HepG2 (cell line): ENCODE measurements at regions not wholly inside any gene's neighbourhood (a gene's known extent, or its start where the extent isn't known, plus 50 kb on each side); places are given as distances from the start of the nearest gene placed in this dataset.

ENCODE experiments used
- AGO1 ChIP-seq: fragments of 200-400 bp; formaldehyde crosslinking; IDR thresholded peaks from 2 replicates; pipeline ENCODE4 v1.6.1; 2017; ENCODE audit warnings: mild to moderate bottlenecking, low read depth, low read length, moderate library complexity; ENCODE audit not compliant: poor library complexity, severe bottlenecking
- ATAD3A ChIP-seq: sonication (generic); formaldehyde crosslinking; IDR thresholded peaks from 2 replicates; pipeline ENCODE4 v1.4.0; 2020; ENCODE audit warnings: missing genetic modification reagents
- CBX2 ChIP-seq, 2 experiments: fragments of 200-600 bp in 1 of 2; sonication (generic); formaldehyde crosslinking in 1 of 2; IDR thresholded peaks; 2 replicates each; pipeline versions ENCODE4 v1.7.0 to v1.8.1; 2018 to 2022; ENCODE audit warnings: low read depth in 2 of 2, low read length in 1 of 2, mild to moderate bottlenecking in 1 of 2, missing genetic modification reagents in 1 of 2
- CREBL2 ChIP-seq: sonication (generic); formaldehyde crosslinking; IDR thresholded peaks from 2 replicates; pipeline ENCODE4 v1.8.1; 2023; ENCODE audit warnings: missing genetic modification reagents, mild to moderate bottlenecking, borderline replicate concordance
- CSRNP1 ChIP-seq: sonication (generic); formaldehyde crosslinking; IDR thresholded peaks from 2 replicates; pipeline ENCODE4 v1.8.1; 2023; ENCODE audit warnings: mild to moderate bottlenecking, missing genetic modification reagents
- FOSL1 ChIP-seq: sonication (generic); formaldehyde crosslinking; IDR thresholded peaks from 2 replicates; pipeline ENCODE4 v1.9.0; 2021; ENCODE audit warnings: missing genetic modification reagents, borderline replicate concordance
- IKZF1 ChIP-seq: fragments of 450-650 bp; IDR thresholded peaks from 2 replicates; pipeline ENCODE4 v1.7.1; 2016
- MAF1 ChIP-seq: sonication (generic); formaldehyde crosslinking; IDR thresholded peaks from 2 replicates; pipeline ENCODE4 v1.5.0; 2020; ENCODE audit warnings: missing genetic modification reagents, borderline replicate concordance
- MTERF4 ChIP-seq: sonication (generic); formaldehyde crosslinking; IDR thresholded peaks from 2 replicates; pipeline ENCODE4 v1.8.0; 2023; ENCODE audit warnings: mild to moderate bottlenecking, missing genetic modification reagents
- NFATC3 ChIP-seq: sonication (generic); formaldehyde crosslinking; IDR thresholded peaks from 2 replicates; pipeline ENCODE4 v1.5.1; 2020; ENCODE audit warnings: mild to moderate bottlenecking, missing genetic modification reagents
- PHF8 ChIP-seq: sonication (generic); formaldehyde crosslinking; IDR thresholded peaks from 2 replicates; pipeline ENCODE4 v1.5.0; 2020; ENCODE audit warnings: missing genetic modification reagents
- SETDB1 ChIP-seq: sonication (generic); formaldehyde crosslinking; IDR thresholded peaks from 2 replicates; pipeline ENCODE4 v1.5.1; 2020; ENCODE audit warnings: missing genetic modification reagents, mild to moderate bottlenecking, borderline replicate concordance
- SKIL ChIP-seq: sonication (generic); formaldehyde crosslinking; IDR thresholded peaks from 2 replicates; pipeline ENCODE4 v1.8.0; 2022; ENCODE audit warnings: missing genetic modification reagents, mild to moderate bottlenecking, moderate library complexity, borderline replicate concordance
- SMARCE1 ChIP-seq: fragments of 450-650 bp; IDR thresholded peaks from 2 replicates; pipeline ENCODE4 v1.6.1; 2017; ENCODE audit warnings: borderline replicate concordance
- SYNCRIP ChIP-seq: fragments of 200-400 bp; formaldehyde crosslinking; IDR thresholded peaks from 2 replicates; pipeline ENCODE4 v1.6.1; 2018; ENCODE audit warnings: mild to moderate bottlenecking, low read depth, low read length; ENCODE audit not compliant: insufficient read depth
- YY1 ChIP-seq: IDR thresholded peaks from 2 replicates; pipeline ENCODE4 v1.6.1; 2011; ENCODE audit warnings: low read length, low read depth, moderate library complexity, mild to moderate bottlenecking; ENCODE audit not compliant: insufficient read depth, insufficient replicate concordance
- ZBTB21 ChIP-seq: sonication (generic); formaldehyde crosslinking; IDR thresholded peaks from 2 replicates; pipeline ENCODE4 v1.4.0; 2020; ENCODE audit warnings: missing genetic modification reagents
- ZBTB42 ChIP-seq: sonication (generic); formaldehyde crosslinking; IDR thresholded peaks from 2 replicates; pipeline ENCODE4 v1.5.0; 2020; ENCODE audit warnings: mild to moderate bottlenecking, missing genetic modification reagents
- ZFX ChIP-seq: sonication (generic); formaldehyde crosslinking; IDR thresholded peaks from 2 replicates; pipeline ENCODE4 v1.4.0; 2020; ENCODE audit warnings: mild to moderate bottlenecking, low read depth, missing genetic modification reagents, moderate library complexity
- ZNF383 ChIP-seq: sonication (generic); formaldehyde crosslinking; IDR thresholded peaks from 2 replicates; pipeline ENCODE4 v1.4.0; 2020; ENCODE audit warnings: missing genetic modification reagents, mild to moderate bottlenecking, borderline replicate concordance
- ZNF552 ChIP-seq: sonication (generic); formaldehyde crosslinking; IDR thresholded peaks from 2 replicates; pipeline ENCODE4 v1.9.0; 2022; ENCODE audit warnings: missing genetic modification reagents, mild to moderate bottlenecking, borderline replicate concordance
- ZNF598 ChIP-seq: sonication (generic); formaldehyde crosslinking; IDR thresholded peaks from 2 replicates; pipeline ENCODE4 v1.5.1; 2020; ENCODE audit warnings: mild to moderate bottlenecking, missing genetic modification reagents, borderline replicate concordance
- ZNF737 ChIP-seq: sonication (generic); formaldehyde crosslinking; IDR thresholded peaks from 2 replicates; pipeline ENCODE4 v1.5.0; 2020; ENCODE audit warnings: missing genetic modification reagents, mild to moderate bottlenecking, borderline replicate concordance
- ZNF883 ChIP-seq: sonication (generic); formaldehyde crosslinking; IDR thresholded peaks from 2 replicates; pipeline ENCODE4 v1.5.1; 2020; ENCODE audit warnings: mild to moderate bottlenecking, missing genetic modification reagents; ENCODE audit errors: not compliant biosample characterization

- peak; percentile 93 for TF ChIP-seq CSRNP1
- no peak for TF ChIP-seq ZNF383 (CRISPR knock-in tag)
- TF ChIP-seq SMARCE1, result 0 out of 2 replicates have a peak, but pooled peaks have one; percentile 3
- TF ChIP-seq NFATC3 (CRISPR knock-in tag), result no peak
- TF ChIP-seq CBX2 (IDR thresholded peaks at IDR 0.05; ENCODE audit: low read depth, low read length), result no peak; the same call in 1 of the 2 replicates
- TF ChIP-seq CBX2 (CRISPR knock-in tag; IDR thresholded peaks at IDR 0.05; ENCODE audit: low read depth), result no peak
- TF ChIP-seq PHF8 (CRISPR knock-in tag), result peak; percentile 68
- TF ChIP-seq IKZF1, result no peak
- no peak for TF ChIP-seq AGO1
- TF ChIP-seq SETDB1 (CRISPR knock-in tag), result peak; percentile 96
- peak; percentile 47; the same call in 1 of the 2 replicates for TF ChIP-seq SKIL (CRISPR knock-in tag)
- TF ChIP-seq CREBL2 (CRISPR knock-in tag), result no peak
- TF ChIP-seq ZBTB21 (CRISPR knock-in tag), result no peak
- peak; percentile 92 for TF ChIP-seq YY1
- TF ChIP-seq ZFX (CRISPR knock-in tag), result no peak
- no peak for TF ChIP-seq ZNF883 (CRISPR knock-in tag)
- TF ChIP-seq ZBTB42 (CRISPR knock-in tag), result peak; percentile 88
- no peak for TF ChIP-seq ATAD3A (CRISPR knock-in tag)
- peak; percentile 92 for TF ChIP-seq FOSL1 (CRISPR knock-in tag)
- TF ChIP-seq ZNF552 (CRISPR knock-in tag), result peak; percentile 91; the same call in 1 of the 2 replicates
- TF ChIP-seq MAF1, result 0 out of 2 replicates have a peak, but pooled peaks have one; percentile 74
- no peak; the same call in 1 of the 2 replicates for TF ChIP-seq MTERF4 (CRISPR knock-in tag)
- TF ChIP-seq SYNCRIP, result no peak
- peak; percentile 50 for TF ChIP-seq ZNF598 (CRISPR knock-in tag)
- 0 out of 2 replicates have a peak, but pooled peaks have one; percentile 86 for TF ChIP-seq ZNF737
Measured at GRCh38 chr14:29028973-29029582, 262.5 kb downstream of the FOXG1 start (continued).
